Sigmoid colon (tissue), 6 donors: ENCODE measurements at regions not wholly inside any gene's neighbourhood (a gene's known extent, or its start where the extent isn't known, plus 50 kb on each side); places are given as distances from the start of the nearest gene placed in this dataset.

Experiments used
- DNase-seq: peaks from one replicate; pipeline ENCODE4 v3.0.0-alpha.2; 2019
- H3K27ac ChIP-seq, 4 donors: fragments of 200-600 bp; sonication (generic); one replicate each; pipeline ENCODE4 v1.5.1; 2016 to 2019; ENCODE audit warnings: mild to moderate bottlenecking in 1 of 4
- H3K27me3 ChIP-seq, 3 donors: fragments of 200-600 bp; sonication (generic); one replicate each; pipeline ENCODE4 v1.5.1; 2019; ENCODE audit warnings: mild to moderate bottlenecking in 1 of 3
- H3K36me3 ChIP-seq, 4 donors: fragments of 200-600 bp; sonication (generic); one replicate each; pipeline ENCODE4 v1.5.1; 2016 to 2019
- H3K4me1 ChIP-seq, 4 donors: fragments of 200-600 bp; sonication (generic); one replicate each; pipeline ENCODE4 v1.5.1; 2017 to 2019
- H3K4me3 ChIP-seq, 4 donors: fragments of 200-600 bp; sonication (generic); one replicate each; pipeline ENCODE4 v1.5.1; 2017 to 2019; ENCODE audit warnings: mild to moderate bottlenecking in 2 of 4, moderate library complexity in 1 of 4
- H3K9me3 ChIP-seq, 4 donors: fragments of 200-600 bp in 3 of 4; sonication (generic) in 3 of 4; one replicate each; pipeline versions ENCODE4 v1.5.1 to v1.6.1; 2013 to 2019
- EP300 ChIP-seq, 4 donors: sonication (generic); formaldehyde crosslinking; IDR thresholded peaks; one replicate each; pipeline ENCODE4 v1.6.1; 2017; ENCODE audit warnings: antibody characterized with exemption in 4 of 4
- POLR2A ChIP-seq, 2 donors: fragments of 450-650 bp; IDR thresholded peaks; one replicate each; pipeline ENCODE4 v1.6.1; 2016; ENCODE audit warnings: antibody characterized with exemption in 2 of 2, mild to moderate bottlenecking in 2 of 2, moderate library complexity in 2 of 2
- POLR2AphosphoS5 ChIP-seq, 4 donors: sonication (generic); formaldehyde crosslinking; IDR thresholded peaks; one replicate each; pipeline ENCODE4 v1.6.1; 2017; ENCODE audit warnings: antibody characterized with exemption in 4 of 4
- WGBS, 2 donors: extraction: QIAGEN DNeasy Blood & Tissue Kit; methylation state at CpG; one replicate each; pipeline ENCODE4 v1.1.7; 2013; 5-methylcytosine and 5-hydroxymethylcytosine counted together
- intact Hi-C: fragments of 100-400 bp; cut with DNase I; formaldehyde crosslinking; loops from one replicate; pipeline ENCODE4 v1.15.1; 2023
- TF ChIP-seq, protein P1 (sequence below), 4 experiments: fragments of 450-650 bp in 3 of 4; fragments of 200-600 bp in 1 of 4; IDR thresholded peaks; one replicate each; pipeline ENCODE4 v1.5.1; 2016 to 2019; ENCODE audit warnings: antibody characterized with exemption in 4 of 4, mild to moderate bottlenecking in 3 of 4, moderate library complexity in 2 of 4
- donor health status: healthy with polysubstance abuse.
- donor health status: healthy.

DNA sequence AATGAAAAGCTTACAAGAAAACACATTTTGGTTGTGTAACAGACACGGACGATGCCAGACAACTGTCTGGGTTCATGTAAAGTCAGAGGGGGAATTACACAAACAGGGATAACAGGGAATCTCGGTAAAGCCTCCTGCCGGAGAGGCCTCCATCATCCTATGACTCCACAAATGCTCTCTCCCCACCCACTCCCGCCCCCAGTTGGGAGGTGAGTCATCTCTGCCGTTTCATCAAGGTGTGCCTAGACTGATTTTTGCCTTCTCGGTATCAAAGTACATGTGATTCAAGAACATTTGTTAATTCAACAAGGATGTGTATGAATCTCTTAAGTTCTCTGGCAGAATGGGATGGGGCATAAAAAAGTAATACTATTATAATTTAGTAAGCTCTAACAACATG lies 304.9 kb upstream of the PRDM1 start:
- H3K36me3 ChIP-seq: no peaks in the 10 kb centered on the region
- H3K9me3 ChIP-seq: no peaks in the 10 kb centered on the region
- H3K27ac ChIP-seq: no peak overlapping the region
- TF ChIP-seq EP300 (IDR thresholded peaks at IDR 0.05) (no peak), POLR2A (IDR thresholded peaks at IDR 0.05) (no peak), POLR2AphosphoS5 (IDR thresholded peaks at IDR 0.05) (no peak)
- TF ChIP-seq, protein P1, sequence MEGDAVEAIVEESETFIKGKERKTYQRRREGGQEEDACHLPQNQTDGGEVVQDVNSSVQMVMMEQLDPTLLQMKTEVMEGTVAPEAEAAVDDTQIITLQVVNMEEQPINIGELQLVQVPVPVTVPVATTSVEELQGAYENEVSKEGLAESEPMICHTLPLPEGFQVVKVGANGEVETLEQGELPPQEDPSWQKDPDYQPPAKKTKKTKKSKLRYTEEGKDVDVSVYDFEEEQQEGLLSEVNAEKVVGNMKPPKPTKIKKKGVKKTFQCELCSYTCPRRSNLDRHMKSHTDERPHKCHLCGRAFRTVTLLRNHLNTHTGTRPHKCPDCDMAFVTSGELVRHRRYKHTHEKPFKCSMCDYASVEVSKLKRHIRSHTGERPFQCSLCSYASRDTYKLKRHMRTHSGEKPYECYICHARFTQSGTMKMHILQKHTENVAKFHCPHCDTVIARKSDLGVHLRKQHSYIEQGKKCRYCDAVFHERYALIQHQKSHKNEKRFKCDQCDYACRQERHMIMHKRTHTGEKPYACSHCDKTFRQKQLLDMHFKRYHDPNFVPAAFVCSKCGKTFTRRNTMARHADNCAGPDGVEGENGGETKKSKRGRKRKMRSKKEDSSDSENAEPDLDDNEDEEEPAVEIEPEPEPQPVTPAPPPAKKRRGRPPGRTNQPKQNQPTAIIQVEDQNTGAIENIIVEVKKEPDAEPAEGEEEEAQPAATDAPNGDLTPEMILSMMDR (IDR thresholded peaks at IDR 0.05): no peak
- H3K27me3 ChIP-seq: no peaks in the 10 kb centered on the region
- H3K4me1 ChIP-seq: no peaks in the 10 kb centered on the region
- 68 to 71% methylated on average over 7 of the region's 7 CpGs for WGBS, 2 donors
- intact Hi-C loops: no loop called here
- no peak overlapping the region for H3K4me3 ChIP-seq
- DNase-seq: no peak

DNA sequence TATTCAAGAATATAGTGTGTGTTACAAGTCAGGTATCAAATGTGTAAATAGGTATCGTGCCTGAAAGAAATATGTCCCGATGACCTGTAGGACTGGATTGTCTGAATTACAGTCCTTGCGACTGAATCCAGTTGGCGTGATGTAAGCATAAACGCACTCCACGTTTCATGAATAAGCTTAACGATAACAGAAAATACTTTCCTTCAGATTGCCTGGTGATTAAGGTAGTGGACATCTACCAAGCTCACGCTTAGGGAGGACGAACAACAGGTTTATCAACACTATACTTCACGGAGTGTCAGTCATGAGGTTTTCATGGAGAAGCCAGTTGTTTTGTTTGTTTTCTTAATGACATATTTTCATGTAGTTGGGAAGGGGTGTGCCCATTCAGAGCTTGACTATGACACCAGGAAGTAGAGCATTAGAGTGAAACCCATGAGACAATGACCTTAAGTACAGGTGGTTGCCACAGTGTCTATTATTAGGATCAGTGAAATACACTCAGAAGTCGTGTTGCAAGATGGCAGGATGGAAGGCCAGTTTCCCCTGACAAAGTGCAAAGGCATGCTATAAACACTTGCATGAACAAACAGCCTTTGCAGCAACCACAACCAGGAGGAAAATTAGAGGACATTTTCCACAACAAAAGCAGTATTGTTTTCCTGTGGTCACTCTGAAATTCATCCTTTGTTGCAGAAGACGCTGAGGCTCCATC lies 305.8 kb upstream of the PRDM1 start:
- 93% methylated on average over 12 of the region's 12 CpGs for WGBS, 2 donors

GRCh38 chr6:105779110-105779509 lies 307.0 kb upstream of the PRDM1 start:
- no peak overlapping the region for H3K4me3 ChIP-seq
- TF ChIP-seq POLR2A (IDR thresholded peaks at IDR 0.05): no peak
- no peak for TF ChIP-seq EP300 (IDR thresholded peaks at IDR 0.05)
- TF ChIP-seq, protein P1 (IDR thresholded peaks at IDR 0.05): no peak
- TF ChIP-seq POLR2AphosphoS5 (IDR thresholded peaks at IDR 0.05): no peak
- no peaks in the 10 kb centered on the region for H3K36me3 ChIP-seq
- no peaks in the 10 kb centered on the region for H3K4me1 ChIP-seq
- intact Hi-C loops: no loop called here
- no peak for DNase-seq
- H3K27me3 ChIP-seq: no peaks in the 10 kb centered on the region
- peaks cover 0 to 5% (median 0%) of the 10 kb centered on the region in 4 donors for H3K9me3 ChIP-seq
- no peak overlapping the region for H3K27ac ChIP-seq
- WGBS, 2 donors: 43 to 82% methylated on average over 5 of the region's 5 CpGs

More for the DNA sequence above, 305.8 kb upstream of the PRDM1 start:
- H3K4me3 ChIP-seq: no peak overlapping the region
- H3K36me3 ChIP-seq: no peaks in the 10 kb centered on the region
- H3K9me3 ChIP-seq: peaks cover 0 to 3% (median 0%) of the 10 kb centered on the region in 4 donors
- H3K27me3 ChIP-seq: no peaks in the 10 kb centered on the region
- H3K27ac ChIP-seq: no peak overlapping the region
- intact Hi-C loops: no loop called here
- TF ChIP-seq POLR2A (IDR thresholded peaks at IDR 0.05): no peak
- TF ChIP-seq, protein P1 (IDR thresholded peaks at IDR 0.05): no peak
- TF ChIP-seq POLR2AphosphoS5 (IDR thresholded peaks at IDR 0.05): no peak
- TF ChIP-seq EP300 (IDR thresholded peaks at IDR 0.05): no peak
- no peaks in the 10 kb centered on the region for H3K4me1 ChIP-seq
- no peak for DNase-seq

DNA sequence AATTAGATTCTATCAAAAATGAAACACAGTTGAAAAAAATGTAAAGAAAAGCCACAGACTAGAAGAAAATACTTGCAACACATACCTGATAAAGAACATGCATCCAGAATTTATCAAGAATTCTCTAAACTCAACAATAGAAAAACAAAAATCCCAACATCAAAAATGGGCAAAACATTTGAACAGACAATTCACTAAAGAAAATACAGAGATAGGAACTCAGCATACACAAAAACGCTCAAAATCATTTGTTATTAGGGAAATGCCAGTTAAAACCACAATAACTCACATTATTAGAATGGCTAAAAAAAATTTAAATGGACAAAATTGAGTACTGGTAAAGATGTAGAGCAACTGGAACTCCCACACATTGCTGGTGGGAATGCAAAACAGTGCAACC lies 311.0 kb upstream of the PRDM1 start:
- Histone ChIP-seq H3K36me3 (no peaks in the 10 kb centered on the region), H3K9me3 (peaks cover 0 to 5% (median 0%) of the 10 kb centered on the region in 4 donors), H3K4me1 (no peaks in the 10 kb centered on the region), H3K27me3 (no peaks in the 10 kb centered on the region), H3K4me3 (no peak overlapping the region), H3K27ac (no peak overlapping the region)
- WGBS, 2 donors: 88 to 90% methylated on average over 1 of the region's 1 CpG
- intact Hi-C loops: no loop called here
- no peak for DNase-seq
- TF ChIP-seq, protein P1 (IDR thresholded peaks at IDR 0.05): no peak

DNA sequence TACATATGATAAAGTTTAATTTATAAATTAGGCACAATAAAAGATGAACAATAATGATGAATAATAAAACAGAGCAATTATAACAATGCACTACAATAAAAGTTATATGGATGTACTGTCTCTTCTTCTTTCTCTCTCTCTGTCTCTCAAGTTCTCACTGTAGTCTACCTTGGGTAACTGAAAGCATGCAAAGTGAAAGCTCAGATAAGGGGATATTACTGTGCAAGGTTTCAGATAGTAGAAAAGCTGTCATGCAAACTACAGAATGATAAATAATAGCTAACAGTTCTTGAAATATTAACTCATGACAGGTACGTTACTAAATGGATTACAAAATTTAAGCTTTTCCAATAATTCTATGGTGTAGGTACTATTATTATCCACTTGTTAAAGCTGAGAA lies 311.9 kb upstream of the PRDM1 start:
- H3K4me1 ChIP-seq: no peaks in the 10 kb centered on the region
- H3K27ac ChIP-seq: no peak overlapping the region
- DNase-seq: no peak
- intact Hi-C loops: no loop called here
- 68 to 82% methylated on average over 1 of the region's 1 CpG for WGBS, 2 donors
- no peaks in the 10 kb centered on the region for H3K36me3 ChIP-seq
- no peaks in the 10 kb centered on the region for H3K27me3 ChIP-seq
- H3K9me3 ChIP-seq: peaks cover 0 to 5% (median 0%) of the 10 kb centered on the region in 4 donors
- TF ChIP-seq POLR2A (IDR thresholded peaks at IDR 0.05): no peak
- TF ChIP-seq POLR2AphosphoS5 (IDR thresholded peaks at IDR 0.05): no peak
- TF ChIP-seq, protein P1 (IDR thresholded peaks at IDR 0.05): no peak
- TF ChIP-seq EP300 (IDR thresholded peaks at IDR 0.05): no peak
- H3K4me3 ChIP-seq: no peak overlapping the region
